Esophagus squamous epithelium (tissue), 5 donors: ENCODE measurements at regions not wholly inside any gene's neighbourhood (a gene's known extent, or its start where the extent isn't known, plus 50 kb on each side); places are given as distances from the start of the nearest gene placed in this dataset.

Source experiments
- DNase-seq: peaks from one replicate; lab custom pipeline; 2025; lab: John Stamatoyannopoulos, UW
- H3K27ac ChIP-seq, 4 donors: fragments of 200-600 bp; sonication (generic); one replicate each; pipeline ENCODE4 v1.5.1; 2016 to 2019; ENCODE audit warnings: mild to moderate bottlenecking in 1 of 4
- H3K27me3 ChIP-seq, 4 donors: fragments of 200-600 bp; sonication (generic); 1 replicate in 3 of 4; 2 replicates in 1 of 4; pipeline versions ENCODE4 v1.5.1 to v1.6.0; 2017 to 2021; ENCODE audit warnings: antibody characterized with exemption in 1 of 4
- H3K36me3 ChIP-seq, 3 donors: fragments of 200-600 bp; sonication (generic); one replicate each; pipeline ENCODE4 v1.5.1; 2016 to 2019
- H3K4me1 ChIP-seq, 3 donors: fragments of 200-600 bp; sonication (generic); one replicate each; pipeline ENCODE4 v1.5.1; 2017 to 2019
- H3K4me3 ChIP-seq, 4 donors: fragments of 200-600 bp; sonication (generic); 1 replicate in 3 of 4; 2 replicates in 1 of 4; pipeline ENCODE4 v1.5.1; 2016 to 2019; ENCODE audit warnings: mild to moderate bottlenecking in 2 of 4, moderate library complexity in 1 of 4
- H3K9me3 ChIP-seq, 3 donors: fragments of 200-600 bp; sonication (generic); one replicate each; pipeline ENCODE4 v1.5.1; 2016 to 2019
- POLR2A ChIP-seq, 4 donors: fragments of 450-650 bp; IDR thresholded peaks; one replicate each; pipeline ENCODE4 v1.6.1; 2017; ENCODE audit warnings: antibody characterized with exemption in 4 of 4, mild to moderate bottlenecking in 4 of 4, moderate library complexity in 3 of 4
- WGBS, 2 donors: methylation state at CpG; one replicate each; pipeline ENCODE4 v1.1.5; 2018; 5-methylcytosine and 5-hydroxymethylcytosine counted together
- intact Hi-C: fragments of 100-400 bp; cut with DNase I; formaldehyde crosslinking; loops from one replicate; pipeline ENCODE4 v1.15.0; 2022
- TF ChIP-seq, protein P1 (sequence below), 6 experiments: fragments of 450-650 bp in 4 of 6; fragments of 200-600 bp in 2 of 6; sonication (generic) in 2 of 6; IDR thresholded peaks; one replicate each; pipeline ENCODE4 v1.5.1; 2016 to 2019; ENCODE audit warnings: antibody characterized with exemption in 6 of 6, mild to moderate bottlenecking in 4 of 6, moderate library complexity in 4 of 6
- donor health status: DM: yes; HTN: yes; CAD: no.

DNA sequence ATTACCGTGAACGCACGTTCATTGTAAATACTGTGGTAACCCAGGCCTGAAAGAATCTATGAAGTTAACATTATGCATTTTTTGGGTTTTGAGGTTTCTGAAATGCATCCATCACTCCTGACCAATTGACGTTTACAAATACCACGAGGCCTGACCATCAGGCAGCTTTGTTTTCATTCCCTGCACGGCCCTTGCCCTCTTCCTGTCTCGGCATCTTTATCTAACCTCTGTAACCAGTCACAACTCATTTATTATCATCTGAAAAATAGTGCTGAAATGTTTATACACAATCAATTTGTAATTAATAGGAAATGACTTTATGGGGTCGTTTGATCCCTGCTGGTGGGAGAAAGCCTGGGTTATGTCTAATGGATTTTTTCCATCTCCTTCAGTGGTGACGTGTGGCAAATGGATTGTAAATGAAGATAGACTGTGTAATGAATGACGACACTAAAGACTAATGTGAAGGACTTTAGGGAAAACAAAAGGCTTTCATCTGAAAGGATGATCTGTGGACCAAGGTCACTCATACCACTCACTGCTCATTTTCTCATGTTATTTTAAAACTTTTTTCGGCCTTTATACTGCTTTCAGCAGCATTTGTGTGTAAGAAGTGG is 102.7 kb upstream of the SORBS2 start:
- peaks cover 0 to 11% (median 3%) of the 10 kb centered on the region in 3 donors for H3K4me1 ChIP-seq
- no peaks in the 10 kb centered on the region for H3K9me3 ChIP-seq
- H3K27ac ChIP-seq, result no peak overlapping the region
- DNase-seq, result no peak
- TF ChIP-seq, protein P1, sequence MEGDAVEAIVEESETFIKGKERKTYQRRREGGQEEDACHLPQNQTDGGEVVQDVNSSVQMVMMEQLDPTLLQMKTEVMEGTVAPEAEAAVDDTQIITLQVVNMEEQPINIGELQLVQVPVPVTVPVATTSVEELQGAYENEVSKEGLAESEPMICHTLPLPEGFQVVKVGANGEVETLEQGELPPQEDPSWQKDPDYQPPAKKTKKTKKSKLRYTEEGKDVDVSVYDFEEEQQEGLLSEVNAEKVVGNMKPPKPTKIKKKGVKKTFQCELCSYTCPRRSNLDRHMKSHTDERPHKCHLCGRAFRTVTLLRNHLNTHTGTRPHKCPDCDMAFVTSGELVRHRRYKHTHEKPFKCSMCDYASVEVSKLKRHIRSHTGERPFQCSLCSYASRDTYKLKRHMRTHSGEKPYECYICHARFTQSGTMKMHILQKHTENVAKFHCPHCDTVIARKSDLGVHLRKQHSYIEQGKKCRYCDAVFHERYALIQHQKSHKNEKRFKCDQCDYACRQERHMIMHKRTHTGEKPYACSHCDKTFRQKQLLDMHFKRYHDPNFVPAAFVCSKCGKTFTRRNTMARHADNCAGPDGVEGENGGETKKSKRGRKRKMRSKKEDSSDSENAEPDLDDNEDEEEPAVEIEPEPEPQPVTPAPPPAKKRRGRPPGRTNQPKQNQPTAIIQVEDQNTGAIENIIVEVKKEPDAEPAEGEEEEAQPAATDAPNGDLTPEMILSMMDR (IDR thresholded peaks at IDR 0.05), result no peak
- no peak overlapping the region for H3K4me3 ChIP-seq
- WGBS, 2 donors, result 60 to 68% methylated on average over 11 of the region's 11 CpGs
- H3K27me3 ChIP-seq, result no peaks in the 10 kb centered on the region
- H3K36me3 ChIP-seq, result no peaks in the 10 kb centered on the region
- intact Hi-C loops, result no loop called here

- H3K27me3 ChIP-seq, result no peaks in the 10 kb centered on the region
- WGBS, 2 donors, result 35 to 40% methylated on average over 2 of the region's 2 CpGs
- H3K27ac ChIP-seq, result no peak overlapping the region
- no peak overlapping the region for H3K4me3 ChIP-seq
- peaks cover 0 to 11% (median 3%) of the 10 kb centered on the region in 3 donors for H3K4me1 ChIP-seq
- intact Hi-C loops, result no loop called here
- DNase-seq, result no peak
- no peaks in the 10 kb centered on the region for H3K9me3 ChIP-seq
- TF ChIP-seq POLR2A (IDR thresholded peaks at IDR 0.05), result no peak
- TF ChIP-seq, protein P1 (IDR thresholded peaks at IDR 0.05), result no peak
- H3K36me3 ChIP-seq, result no peaks in the 10 kb centered on the region
Measured at GRCh38 chr4:185915271-185915670, 103.3 kb upstream of the SORBS2 start.

DNA sequence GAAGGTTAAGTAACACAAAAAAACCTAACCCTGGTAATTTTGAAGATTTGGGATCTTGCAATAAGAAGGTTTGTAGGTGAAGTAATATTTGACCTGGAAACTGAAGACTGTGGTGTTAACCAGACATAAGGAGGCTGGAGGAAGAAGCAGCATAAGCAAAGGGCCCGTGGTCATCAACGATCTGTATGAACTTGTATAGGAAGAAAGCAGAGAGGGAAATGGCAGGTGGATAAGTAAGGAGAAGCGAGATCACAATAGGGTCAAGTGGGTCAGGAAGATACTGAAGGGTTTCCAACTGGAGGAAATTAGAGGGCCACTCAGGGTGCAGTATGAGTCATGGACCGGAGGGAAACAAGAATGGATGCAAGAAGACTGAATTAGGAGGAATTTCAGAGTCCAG is 103.8 kb upstream of the SORBS2 start:
- Histone ChIP-seq H3K36me3 (no peaks in the 10 kb centered on the region), H3K27ac (no peak overlapping the region), H3K27me3 (no peaks in the 10 kb centered on the region), H3K4me3 (no peak overlapping the region), H3K4me1 (peaks cover 0 to 11% (median 3%) of the 10 kb centered on the region in 3 donors), H3K9me3 (no peaks in the 10 kb centered on the region)
- DNase-seq, result no peak
- WGBS, 2 donors, result 77 to 80% methylated on average over 4 of the region's 4 CpGs
- intact Hi-C loops, result no loop called here
- TF ChIP-seq POLR2A (IDR thresholded peaks at IDR 0.05), result no peak
- TF ChIP-seq, protein P1 (IDR thresholded peaks at IDR 0.05), result no peak

GRCh38 chr4:185916231-185916630 is 104.2 kb upstream of the SORBS2 start:
- Histone ChIP-seq H3K27me3 (no peaks in the 10 kb centered on the region), H3K4me1 (peaks cover 0 to 11% (median 3%) of the 10 kb centered on the region in 3 donors), H3K9me3 (no peaks in the 10 kb centered on the region), H3K27ac (no peak overlapping the region), H3K4me3 (no peak overlapping the region), H3K36me3 (no peaks in the 10 kb centered on the region)
- WGBS, 2 donors, result 78 to 93% methylated on average over 4 of the region's 4 CpGs
- intact Hi-C loops, result no loop called here
- DNase-seq, result no peak
- TF ChIP-seq, protein P1 (IDR thresholded peaks at IDR 0.05), result no peak
- no peak for TF ChIP-seq POLR2A (IDR thresholded peaks at IDR 0.05)

GRCh38 chr4:185916683-185917082 is 104.7 kb upstream of the SORBS2 start:
- Histone ChIP-seq H3K4me1 (peaks cover 0 to 11% (median 3%) of the 10 kb centered on the region in 3 donors), H3K9me3 (no peaks in the 10 kb centered on the region), H3K4me3 (no peak overlapping the region), H3K27me3 (no peaks in the 10 kb centered on the region), H3K36me3 (no peaks in the 10 kb centered on the region), H3K27ac (no peak overlapping the region)
- DNase-seq, result no peak
- intact Hi-C loops, result no loop called here
- 55 to 59% methylated on average over 4 of the region's 4 CpGs for WGBS, 2 donors
- TF ChIP-seq, protein P1 (IDR thresholded peaks at IDR 0.05), result no peak
- TF ChIP-seq POLR2A (IDR thresholded peaks at IDR 0.05), result no peak
